GM12878 (cell line): ENCODE measurements at regions not wholly inside any gene's neighbourhood (a gene's known extent, or its start where the extent isn't known, plus 50 kb on each side); places are given as distances from the start of the nearest gene placed in this dataset.

Experiments
- ATAC-seq: fragments of 200-7000 bp; cut with Tn5 transposase; 3 replicates; pipeline ENCODE4 v1.9.1; 2020; ENCODE audit warnings: mild to moderate bottlenecking, moderate library complexity
- BruUV-seq: library from RNA; stranded (reverse); fragments of 400-500 nt; replicated peaks from 2 replicates; lab custom pipeline; 2021; lab: Mats Ljungman, UMichigan
- CTCF ChIA-PET: fragments of 300-600 bp; sonication (Branson Sonifier 250); formaldehyde crosslinking; extraction: SDS; loops from one replicate; lab custom pipeline; 2021; ENCODE audit warnings: inconsistent platforms; lab: Yijun Ruan, JAX
- POLR2A ChIA-PET: fragments of 350-600 bp; formaldehyde crosslinking; extraction: SDS; loops from one replicate; lab custom pipeline; 2021; ENCODE audit warnings: inconsistent platforms; lab: Charles Lee
- RAD21 ChIA-PET: fragments of 300-600 bp; sonication (Branson Sonifier 250); formaldehyde crosslinking; loops from one replicate; lab custom pipeline; 2023; ENCODE audit warnings: antibody characterized with exemption; ENCODE audit not compliant: unreplicated experiment; lab: Charles Lee
- SMC1A ChIA-PET: fragments of 300-600 bp; sonication (Branson Sonifier 250); formaldehyde crosslinking; loops from one replicate; lab custom pipeline; 2023; ENCODE audit not compliant: unreplicated experiment, uncharacterized antibody; lab: Charles Lee
- DNase-seq: peaks from one replicate; pipeline ENCODE4 v3.0.0-alpha.2; 2011; ENCODE audit warnings: low read depth, low spot score
- FAIRE-seq: peaks from 3 replicates; lab custom pipeline; 2011; peaks lifted over from hg19 to GRCh38; lab: Jason Lieb, UNC
- H2AFZ ChIP-seq: 2 replicates; pipeline ENCODE4 v1.6.0; 2011; ENCODE audit warnings: low read depth, low read length, control low read depth; ENCODE audit not compliant: control insufficient read depth
- H3K27ac ChIP-seq: 2 replicates; pipeline ENCODE4 v1.5.1; 2011; ENCODE audit warnings: control low read depth; ENCODE audit not compliant: control insufficient read depth, insufficient read depth
- H3K27me3 ChIP-seq, 2 experiments: replicated peaks in 1 of 2; 2 replicates each; pipeline versions ENCODE4 v1.6.0 to v1.6.1; 2011; ENCODE audit warnings: low read length in 1 of 2; ENCODE audit not compliant: control insufficient read depth in 2 of 2, insufficient read depth in 2 of 2
- H3K36me3 ChIP-seq, 2 experiments: 2 replicates each; pipeline ENCODE4 v1.5.1; 2011; ENCODE audit warnings: low read length in 1 of 2; ENCODE audit not compliant: control insufficient read depth in 2 of 2, insufficient read depth in 2 of 2
- H3K4me1 ChIP-seq: 2 replicates; pipeline ENCODE4 v1.6.1; 2011; ENCODE audit warnings: mild to moderate bottlenecking, low read length, moderate library complexity, mixed read lengths; ENCODE audit not compliant: control insufficient read depth, insufficient read depth
- H3K4me2 ChIP-seq: 2 replicates; pipeline ENCODE4 v1.6.0; 2011; ENCODE audit warnings: control low read depth; ENCODE audit not compliant: control insufficient read depth, insufficient read depth
- H3K4me3 ChIP-seq: fragments of 200-600 bp; sonication (generic); 2 replicates; pipeline ENCODE4 v1.5.1; 2016
- H3K79me2 ChIP-seq: 2 replicates; pipeline ENCODE4 v1.6.0; 2011; ENCODE audit warnings: low read length; ENCODE audit not compliant: control insufficient read depth, insufficient read depth
- H3K9ac ChIP-seq: 2 replicates; pipeline ENCODE4 v1.8.0; 2011; ENCODE audit warnings: low read length, control low read depth, mixed read lengths; ENCODE audit not compliant: control insufficient read depth, insufficient read depth
- H3K9me3 ChIP-seq: replicated peaks from 3 replicates; pipeline ENCODE4 v1.5.1; 2011; ENCODE audit warnings: mild to moderate bottlenecking, low read length; ENCODE audit not compliant: control insufficient read depth, insufficient read depth
- H4K20me1 ChIP-seq: 2 replicates; pipeline ENCODE4 v1.6.0; 2011; ENCODE audit not compliant: control insufficient read depth, insufficient read depth
- CHD4 ChIP-seq: fragments of 200-600 bp; sonication (generic); IDR thresholded peaks from 2 replicates; pipeline ENCODE4 v1.6.1; 2016; ENCODE audit warnings: mild to moderate bottlenecking
- NFYB ChIP-seq: IDR thresholded peaks from 2 replicates; pipeline ENCODE4 v1.6.1; 2011; ENCODE audit warnings: low read depth, mild to moderate bottlenecking, low read length, improper control_type of control experiment, moderate library complexity; ENCODE audit not compliant: insufficient read depth
- PAX8 ChIP-seq: fragments of 450-650 bp; IDR thresholded peaks from 2 replicates; pipeline ENCODE4 v1.6.1; 2017; ENCODE audit warnings: mild to moderate bottlenecking, moderate library complexity
- SMAD1 ChIP-seq: fragments of 450-650 bp; IDR thresholded peaks from 2 replicates; pipeline ENCODE4 v1.6.1; 2018; ENCODE audit warnings: mild to moderate bottlenecking, low read depth; ENCODE audit not compliant: partially characterized antibody
- ZBTB4 ChIP-seq: fragments of 450-650 bp; formaldehyde crosslinking; IDR thresholded peaks from 2 replicates; pipeline ENCODE4 v1.4.0; 2022; ENCODE audit warnings: mild to moderate bottlenecking, moderate library complexity
- WGBS: methylation state at CpG from one replicate; pipeline ENCODE4 v1.1.6; 2016; ENCODE audit warnings: low lambda C conversion rate; ENCODE audit not compliant: insufficient replicate concordance, insufficient coverage; ENCODE audit errors: missing lambda C conversion rate; 5-methylcytosine and 5-hydroxymethylcytosine counted together
- in situ Hi-C: fragments of 300-500 bp; cut with MboI; formaldehyde crosslinking; loops from 9 replicates; pipeline ENCODE4 v1.14.3; 2018; ENCODE audit warnings: mixed read lengths
- intact Hi-C: fragments of 100-400 bp; cut with micrococcal nuclease; formaldehyde crosslinking; loops from one replicate; pipeline ENCODE4 v1.14.2; 2022; ENCODE audit not compliant: unreplicated experiment

GRCh38 chr17:73772107-73772705 is 128.0 kb upstream of the SDK2 start (continued):
- TF ChIP-seq ZBTB4 (CRISPR knock-in tag): no peak
- TF ChIP-seq NFYB: no peak
- TF ChIP-seq, all 136 proteins: peak for 0

GRCh38 chr17:73773702-73774101 is 129.5 kb upstream of the SDK2 start:
- peaks cover 0 to 4% of the 10 kb centered on the region in 2 experiments; a peak in 1 of 4 replicates for H3K27me3 ChIP-seq
- no peak overlapping the region for H3K27ac ChIP-seq
- no peaks in the 10 kb centered on the region for H3K9me3 ChIP-seq
- H3K79me2 ChIP-seq: no peaks in the 10 kb centered on the region
- H4K20me1 ChIP-seq: no peaks in the 10 kb centered on the region
- H3K9ac ChIP-seq: no peak overlapping the region
- 26% methylated on average over 7 of the region's 7 CpGs for WGBS
- H3K4me1 ChIP-seq: no peaks in the 10 kb centered on the region
- CTCF ChIA-PET: no interaction called here
- DNase-seq (no peak), ATAC-seq (no peak), FAIRE-seq (no peak)
- H2AFZ ChIP-seq: no peak overlapping the region
- SMC1A ChIA-PET: no interaction called here
- in situ Hi-C loops: no loop called here
- intact Hi-C loops: no loop called here
- RAD21 ChIA-PET: no interaction called here
- H3K4me3 ChIP-seq: no peak overlapping the region
- BruUV-seq: no TSS peak
- TF ChIP-seq SMAD1: no peak
- TF ChIP-seq CHD4: no peak
- no peak for TF ChIP-seq PAX8
- no peak overlapping the region for H3K4me2 ChIP-seq
- POLR2A ChIA-PET: no interaction called here
- H3K36me3 ChIP-seq: no peaks in the 10 kb centered on the region
